GM12878 (cell line): ENCODE measurements at regions not wholly inside any gene's neighbourhood (a gene's known extent, or its start where the extent isn't known, plus 50 kb on each side); places are given as distances from the start of the nearest gene placed in this dataset.

Experiments used
- ATAC-seq: fragments of 200-7000 bp; cut with Tn5 transposase; 3 replicates; pipeline ENCODE4 v1.9.1; 2020; ENCODE audit warnings: mild to moderate bottlenecking, moderate library complexity
- BruUV-seq: library from RNA; stranded (reverse); fragments of 400-500 nt; replicated peaks from 2 replicates; lab custom pipeline; 2021; lab: Mats Ljungman, UMichigan
- CTCF ChIA-PET: fragments of 300-600 bp; sonication (Branson Sonifier 250); formaldehyde crosslinking; extraction: SDS; loops from one replicate; lab custom pipeline; 2021; ENCODE audit warnings: inconsistent platforms; lab: Yijun Ruan, JAX
- POLR2A ChIA-PET: fragments of 350-600 bp; formaldehyde crosslinking; extraction: SDS; loops from one replicate; lab custom pipeline; 2021; ENCODE audit warnings: inconsistent platforms; lab: Charles Lee
- RAD21 ChIA-PET: fragments of 300-600 bp; sonication (Branson Sonifier 250); formaldehyde crosslinking; loops from one replicate; lab custom pipeline; 2023; ENCODE audit warnings: antibody characterized with exemption; ENCODE audit not compliant: unreplicated experiment; lab: Charles Lee
- SMC1A ChIA-PET: fragments of 300-600 bp; sonication (Branson Sonifier 250); formaldehyde crosslinking; loops from one replicate; lab custom pipeline; 2023; ENCODE audit not compliant: unreplicated experiment, uncharacterized antibody; lab: Charles Lee
- DNase-seq: peaks from one replicate; pipeline ENCODE4 v3.0.0-alpha.2; 2011; ENCODE audit warnings: low read depth, low spot score
- FAIRE-seq: peaks from 3 replicates; lab custom pipeline; 2011; peaks lifted over from hg19 to GRCh38; lab: Jason Lieb, UNC
- H2AFZ ChIP-seq: 2 replicates; pipeline ENCODE4 v1.6.0; 2011; ENCODE audit warnings: low read depth, low read length, control low read depth; ENCODE audit not compliant: control insufficient read depth
- H3K27ac ChIP-seq: 2 replicates; pipeline ENCODE4 v1.5.1; 2011; ENCODE audit warnings: control low read depth; ENCODE audit not compliant: control insufficient read depth, insufficient read depth
- H3K27me3 ChIP-seq, 2 experiments: replicated peaks in 1 of 2; 2 replicates each; pipeline versions ENCODE4 v1.6.0 to v1.6.1; 2011; ENCODE audit warnings: low read length in 1 of 2; ENCODE audit not compliant: control insufficient read depth in 2 of 2, insufficient read depth in 2 of 2
- H3K36me3 ChIP-seq, 2 experiments: 2 replicates each; pipeline ENCODE4 v1.5.1; 2011; ENCODE audit warnings: low read length in 1 of 2; ENCODE audit not compliant: control insufficient read depth in 2 of 2, insufficient read depth in 2 of 2
- H3K4me1 ChIP-seq: 2 replicates; pipeline ENCODE4 v1.6.1; 2011; ENCODE audit warnings: mild to moderate bottlenecking, low read length, moderate library complexity, mixed read lengths; ENCODE audit not compliant: control insufficient read depth, insufficient read depth
- H3K4me2 ChIP-seq: 2 replicates; pipeline ENCODE4 v1.6.0; 2011; ENCODE audit warnings: control low read depth; ENCODE audit not compliant: control insufficient read depth, insufficient read depth
- H3K4me3 ChIP-seq: fragments of 200-600 bp; sonication (generic); 2 replicates; pipeline ENCODE4 v1.5.1; 2016
- H3K79me2 ChIP-seq: 2 replicates; pipeline ENCODE4 v1.6.0; 2011; ENCODE audit warnings: low read length; ENCODE audit not compliant: control insufficient read depth, insufficient read depth
- H3K9ac ChIP-seq: 2 replicates; pipeline ENCODE4 v1.8.0; 2011; ENCODE audit warnings: low read length, control low read depth, mixed read lengths; ENCODE audit not compliant: control insufficient read depth, insufficient read depth
- H3K9me3 ChIP-seq: replicated peaks from 3 replicates; pipeline ENCODE4 v1.5.1; 2011; ENCODE audit warnings: mild to moderate bottlenecking, low read length; ENCODE audit not compliant: control insufficient read depth, insufficient read depth
- H4K20me1 ChIP-seq: 2 replicates; pipeline ENCODE4 v1.6.0; 2011; ENCODE audit not compliant: control insufficient read depth, insufficient read depth
- CREM ChIP-seq: IDR thresholded peaks from 2 replicates; pipeline ENCODE4 v1.6.1; 2014; ENCODE audit warnings: antibody characterized with exemption, low read depth
- IRF4 ChIP-seq: IDR thresholded peaks from 2 replicates; pipeline ENCODE4 v1.6.1; 2011; ENCODE audit warnings: low read depth, low read length
- KLF5 ChIP-seq: fragments of 450-650 bp; IDR thresholded peaks from 2 replicates; pipeline ENCODE4 v1.6.1; 2014; ENCODE audit warnings: mild to moderate bottlenecking; ENCODE audit not compliant: partially characterized antibody
- RUNX3 ChIP-seq: IDR thresholded peaks from 2 replicates; pipeline ENCODE4 v1.6.1; 2012; ENCODE audit warnings: low read length, inconsistent platforms
- TARDBP ChIP-seq: IDR thresholded peaks from 2 replicates; pipeline ENCODE4 v1.6.1; 2016; ENCODE audit warnings: borderline replicate concordance
- WGBS: methylation state at CpG from one replicate; pipeline ENCODE4 v1.1.6; 2016; ENCODE audit warnings: low lambda C conversion rate; ENCODE audit not compliant: insufficient replicate concordance, insufficient coverage; ENCODE audit errors: missing lambda C conversion rate; 5-methylcytosine and 5-hydroxymethylcytosine counted together
- in situ Hi-C: fragments of 300-500 bp; cut with MboI; formaldehyde crosslinking; loops from 9 replicates; pipeline ENCODE4 v1.14.3; 2018; ENCODE audit warnings: mixed read lengths
- intact Hi-C: fragments of 100-400 bp; cut with micrococcal nuclease; formaldehyde crosslinking; loops from one replicate; pipeline ENCODE4 v1.14.2; 2022; ENCODE audit not compliant: unreplicated experiment
- TF ChIP-seq, protein P1 (sequence below): IDR thresholded peaks from 2 replicates; pipeline ENCODE4 v1.6.1; 2011; ENCODE audit warnings: borderline replicate concordance, low read depth, mild to moderate bottlenecking, moderate library complexity, low read length; ENCODE audit not compliant: insufficient read depth, poor library complexity, severe bottlenecking
- TF ChIP-seq, protein P2 (sequence below): fragments of 450-650 bp; conservative IDR thresholded peaks from 2 replicates; pipeline ENCODE4 v1.6.1; 2017; ENCODE audit warnings: mild to moderate bottlenecking, moderate library complexity

DNA sequence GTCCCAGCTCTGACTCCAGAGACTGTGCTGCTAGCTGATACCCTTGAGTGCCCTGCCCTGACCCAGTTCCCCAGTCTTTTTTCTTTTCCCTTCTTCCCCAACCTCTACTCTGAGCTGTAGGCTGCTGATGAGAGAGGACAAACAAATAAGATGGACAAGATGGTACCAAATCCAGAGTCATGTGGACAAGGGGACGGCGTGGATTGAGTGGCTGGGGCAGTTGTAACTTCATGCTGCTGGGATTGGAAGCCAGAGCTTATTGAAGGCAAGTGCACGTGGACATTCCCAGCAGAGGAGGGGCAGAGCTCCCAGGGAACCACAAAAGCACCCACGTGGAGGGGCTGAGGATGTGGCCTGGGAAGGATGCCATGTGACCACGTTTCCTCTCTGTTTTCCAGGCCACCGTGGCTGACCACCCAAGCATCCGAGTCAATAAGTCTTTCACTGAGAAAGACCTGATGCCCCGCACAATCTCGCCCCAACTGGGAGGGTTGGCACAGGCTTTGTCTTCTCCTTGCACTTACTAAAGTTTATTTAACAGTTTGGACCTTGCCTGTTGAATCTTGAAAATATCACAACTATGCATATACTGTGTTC lies 323.3 kb upstream of the ZNF507 start:
- H4K20me1 ChIP-seq, result no peaks in the 10 kb centered on the region
- 22% methylated on average over 8 of the region's 9 CpGs for WGBS
- no peak for ATAC-seq
- no peaks in the 10 kb centered on the region for H3K27me3 ChIP-seq
- H3K36me3 ChIP-seq, result no peaks in the 10 kb centered on the region
- no peak overlapping the region for H2AFZ ChIP-seq
- no peak overlapping the region for H3K27ac ChIP-seq
- H3K4me2 ChIP-seq, result no peak overlapping the region
- TF ChIP-seq CREM, result no peak
- TF ChIP-seq TARDBP, result no peak
- no peak for TF ChIP-seq KLF5
- ChIA-PET CTCF (no interaction called here), SMC1A (no interaction called here), POLR2A (no interaction called here), RAD21 (no interaction called here)
- H3K9me3 ChIP-seq, result no peaks in the 10 kb centered on the region; the same call in 2 of the 3 replicates
- no peaks in the 10 kb centered on the region for H3K79me2 ChIP-seq
- no peak for DNase-seq
- intact Hi-C loops (no loop called here), in situ Hi-C loops (no loop called here)
- no peak overlapping the region for H3K9ac ChIP-seq
- no peaks in the 10 kb centered on the region for H3K4me1 ChIP-seq
- BruUV-seq, result no TSS peak
- no peak overlapping the region for H3K4me3 ChIP-seq
- FAIRE-seq, result no peak

DNA sequence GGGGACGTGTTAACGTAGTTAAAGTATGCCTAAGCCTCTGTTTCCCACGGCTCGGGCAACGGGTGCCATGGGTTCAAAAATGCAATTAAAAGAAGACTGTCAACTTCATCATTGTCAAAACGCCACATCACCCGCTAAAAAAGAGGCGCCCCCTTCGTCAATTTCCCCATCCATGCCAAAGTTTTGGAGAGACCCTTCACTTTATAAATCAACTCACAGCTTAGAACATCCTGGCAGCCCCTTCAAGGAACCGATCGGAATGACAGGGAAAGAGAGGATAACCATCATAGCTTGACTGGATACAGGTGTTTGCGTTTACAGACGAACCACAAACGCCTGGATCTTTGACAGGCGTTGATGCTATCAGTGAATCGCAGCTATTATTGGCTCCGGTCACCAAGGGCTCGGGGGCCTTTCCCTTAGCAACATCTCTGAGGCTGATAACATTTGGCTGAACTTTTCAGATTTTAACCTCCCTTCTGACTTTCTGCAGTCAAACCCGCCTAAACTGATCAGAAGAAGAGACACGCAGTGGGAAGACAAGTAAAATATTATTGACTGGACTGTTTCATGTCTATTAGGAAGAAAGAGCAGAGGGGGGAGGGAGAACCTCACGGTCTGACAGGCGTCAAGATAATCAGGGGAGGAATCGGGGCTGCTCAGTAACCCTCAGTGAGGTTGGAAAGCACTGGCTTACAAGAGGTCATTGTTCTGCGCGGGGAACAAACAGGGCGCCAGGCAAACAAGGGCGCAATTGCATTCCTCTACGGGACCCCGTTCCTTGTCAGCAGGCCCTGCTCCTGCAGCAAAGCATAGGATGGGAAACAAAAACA lies 322.5 kb upstream of the ZNF507 start:
- Histone ChIP-seq H3K36me3 (no peaks in the 10 kb centered on the region), H3K4me2 (no peak overlapping the region), H3K4me1 (no peaks in the 10 kb centered on the region), H3K4me3 (no peak overlapping the region), H2AFZ (no peak overlapping the region), H3K9ac (no peak overlapping the region), H3K79me2 (no peaks in the 10 kb centered on the region), H4K20me1 (no peaks in the 10 kb centered on the region), H3K27ac (no peak overlapping the region), H3K27me3 (no peaks in the 10 kb centered on the region), H3K9me3 (no peaks in the 10 kb centered on the region; the same call in 2 of the 3 replicates)
- no TSS peak for BruUV-seq
- ChIA-PET SMC1A (no interaction called here), CTCF (no interaction called here), RAD21 (no interaction called here), POLR2A (no interaction called here)
- intact Hi-C loops (no loop called here), in situ Hi-C loops (no loop called here)
- WGBS, result 58% methylated on average over 29 of the region's 29 CpGs
- no peak for FAIRE-seq
- no peak for DNase-seq
- ATAC-seq, result no peak
- TF ChIP-seq IRF4, result no peak
- TF ChIP-seq, protein P1, sequence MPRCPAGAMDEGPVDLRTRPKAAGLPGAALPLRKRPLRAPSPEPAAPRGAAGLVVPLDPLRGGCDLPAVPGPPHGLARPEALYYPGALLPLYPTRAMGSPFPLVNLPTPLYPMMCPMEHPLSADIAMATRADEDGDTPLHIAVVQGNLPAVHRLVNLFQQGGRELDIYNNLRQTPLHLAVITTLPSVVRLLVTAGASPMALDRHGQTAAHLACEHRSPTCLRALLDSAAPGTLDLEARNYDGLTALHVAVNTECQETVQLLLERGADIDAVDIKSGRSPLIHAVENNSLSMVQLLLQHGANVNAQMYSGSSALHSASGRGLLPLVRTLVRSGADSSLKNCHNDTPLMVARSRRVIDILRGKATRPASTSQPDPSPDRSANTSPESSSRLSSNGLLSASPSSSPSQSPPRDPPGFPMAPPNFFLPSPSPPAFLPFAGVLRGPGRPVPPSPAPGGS, result no peak
- TF ChIP-seq, protein P2, sequence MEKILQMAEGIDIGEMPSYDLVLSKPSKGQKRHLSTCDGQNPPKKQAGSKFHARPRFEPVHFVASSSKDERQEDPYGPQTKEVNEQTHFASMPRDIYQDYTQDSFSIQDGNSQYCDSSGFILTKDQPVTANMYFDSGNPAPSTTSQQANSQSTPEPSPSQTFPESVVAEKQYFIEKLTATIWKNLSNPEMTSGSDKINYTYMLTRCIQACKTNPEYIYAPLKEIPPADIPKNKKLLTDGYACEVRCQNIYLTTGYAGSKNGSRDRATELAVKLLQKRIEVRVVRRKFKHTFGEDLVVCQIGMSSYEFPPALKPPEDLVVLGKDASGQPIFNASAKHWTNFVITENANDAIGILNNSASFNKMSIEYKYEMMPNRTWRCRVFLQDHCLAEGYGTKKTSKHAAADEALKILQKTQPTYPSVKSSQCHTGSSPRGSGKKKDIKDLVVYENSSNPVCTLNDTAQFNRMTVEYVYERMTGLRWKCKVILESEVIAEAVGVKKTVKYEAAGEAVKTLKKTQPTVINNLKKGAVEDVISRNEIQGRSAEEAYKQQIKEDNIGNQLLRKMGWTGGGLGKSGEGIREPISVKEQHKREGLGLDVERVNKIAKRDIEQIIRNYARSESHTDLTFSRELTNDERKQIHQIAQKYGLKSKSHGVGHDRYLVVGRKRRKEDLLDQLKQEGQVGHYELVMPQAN, result no peak
- TF ChIP-seq RUNX3, result no peak
